ENCODE measurements at regions not wholly inside any gene's neighbourhood (a gene's known extent, or its start where the extent isn't known, plus 50 kb on each side); places are given as distances from the start of the nearest gene placed in this dataset.

DNA sequence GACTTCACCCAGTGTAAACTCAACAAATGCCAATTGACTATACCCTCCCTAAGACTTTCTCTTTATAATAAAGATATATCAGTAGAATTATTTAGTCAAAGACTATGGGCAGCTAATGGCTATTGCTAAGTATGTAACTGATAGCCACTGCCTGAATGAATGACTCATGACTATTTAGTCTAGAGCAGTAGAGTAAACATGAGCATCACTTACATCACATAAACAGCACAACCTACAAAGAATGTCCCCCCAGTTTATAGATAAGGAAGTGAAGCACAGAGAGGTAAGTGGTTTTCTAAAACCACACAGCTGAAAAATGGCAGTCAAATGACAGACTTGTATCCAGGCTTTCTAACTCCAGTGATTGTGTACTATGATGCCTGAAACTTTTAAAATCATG, 507.0 kb downstream of the PPARGC1A start:
- no peak overlapping the region for H3K27ac ChIP-seq (ENCODE audit: extremely low read length, insufficient read depth, low read length)
- no peaks in the 10 kb centered on the region for H3K4me1 ChIP-seq (ENCODE audit: insufficient read depth, low read length)
- POLR2A ChIA-PET: no interaction called here
- CTCF ChIA-PET (ENCODE audit: low intra/inter-chr PET ratio, low total read pairs): no interaction called here
- no peaks in the 10 kb centered on the region for H3K27me3 ChIP-seq (ENCODE audit: control insufficient read depth in 1 of 2, insufficient read depth in 2 of 2, low read length in 2 of 2)
- H3K36me3 ChIP-seq (replicated peaks in 1 of 2; ENCODE audit: control insufficient read depth in 1 of 2, insufficient read depth in 2 of 2, low read length in 2 of 2): no peaks in the 10 kb centered on the region
- FAIRE-seq (no peak), DNase-seq (ENCODE audit: low spot score) (no peak), ATAC-seq (no peak)
- TF ChIP-seq, protein P1, sequence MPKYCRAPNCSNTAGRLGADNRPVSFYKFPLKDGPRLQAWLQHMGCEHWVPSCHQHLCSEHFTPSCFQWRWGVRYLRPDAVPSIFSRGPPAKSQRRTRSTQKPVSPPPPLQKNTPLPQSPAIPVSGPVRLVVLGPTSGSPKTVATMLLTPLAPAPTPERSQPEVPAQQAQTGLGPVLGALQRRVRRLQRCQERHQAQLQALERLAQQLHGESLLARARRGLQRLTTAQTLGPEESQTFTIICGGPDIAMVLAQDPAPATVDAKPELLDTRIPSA (CRISPR knock-in tag; IDR thresholded peaks at IDR 0.05; ENCODE audit: borderline replicate concordance): no peak
- no peak for TF ChIP-seq SNRNP70 (IDR thresholded peaks at IDR 0.05; ENCODE audit: low read depth, low read length)
- TF ChIP-seq, protein P2, sequence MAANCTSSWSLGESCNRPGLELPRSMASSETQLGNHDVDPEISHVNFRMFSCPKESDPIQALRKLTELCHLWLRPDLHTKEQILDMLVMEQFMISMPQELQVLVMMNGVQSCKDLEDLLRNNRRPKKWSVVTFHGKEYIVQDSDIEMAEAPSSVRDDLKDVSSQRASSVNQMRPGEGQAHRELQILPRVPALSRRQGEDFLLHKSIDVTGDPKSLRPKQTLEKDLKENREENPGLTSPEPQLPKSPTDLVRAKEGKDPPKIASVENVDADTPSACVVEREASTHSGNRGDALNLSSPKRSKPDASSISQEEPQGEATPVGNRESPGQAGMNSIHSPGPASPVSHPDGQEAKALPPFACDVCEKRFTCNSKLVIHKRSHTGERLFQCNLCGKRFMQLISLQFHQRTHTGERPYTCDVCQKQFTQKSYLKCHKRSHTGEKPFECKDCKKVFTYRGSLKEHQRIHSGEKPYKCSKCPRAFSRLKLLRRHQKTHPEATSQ (CRISPR knock-in tag; IDR thresholded peaks at IDR 0.05; ENCODE audit: borderline replicate concordance): no peak
- no peak for TF ChIP-seq CSRNP1 (CRISPR knock-in tag; IDR thresholded peaks at IDR 0.05)
- no peak for TF ChIP-seq ZNF639 (CRISPR knock-in tag; conservative IDR thresholded peaks at IDR 0.05)
- no peak for TF ChIP-seq TBX3 (IDR thresholded peaks at IDR 0.05; ENCODE audit: borderline replicate concordance)
- TF ChIP-seq, protein P3, sequence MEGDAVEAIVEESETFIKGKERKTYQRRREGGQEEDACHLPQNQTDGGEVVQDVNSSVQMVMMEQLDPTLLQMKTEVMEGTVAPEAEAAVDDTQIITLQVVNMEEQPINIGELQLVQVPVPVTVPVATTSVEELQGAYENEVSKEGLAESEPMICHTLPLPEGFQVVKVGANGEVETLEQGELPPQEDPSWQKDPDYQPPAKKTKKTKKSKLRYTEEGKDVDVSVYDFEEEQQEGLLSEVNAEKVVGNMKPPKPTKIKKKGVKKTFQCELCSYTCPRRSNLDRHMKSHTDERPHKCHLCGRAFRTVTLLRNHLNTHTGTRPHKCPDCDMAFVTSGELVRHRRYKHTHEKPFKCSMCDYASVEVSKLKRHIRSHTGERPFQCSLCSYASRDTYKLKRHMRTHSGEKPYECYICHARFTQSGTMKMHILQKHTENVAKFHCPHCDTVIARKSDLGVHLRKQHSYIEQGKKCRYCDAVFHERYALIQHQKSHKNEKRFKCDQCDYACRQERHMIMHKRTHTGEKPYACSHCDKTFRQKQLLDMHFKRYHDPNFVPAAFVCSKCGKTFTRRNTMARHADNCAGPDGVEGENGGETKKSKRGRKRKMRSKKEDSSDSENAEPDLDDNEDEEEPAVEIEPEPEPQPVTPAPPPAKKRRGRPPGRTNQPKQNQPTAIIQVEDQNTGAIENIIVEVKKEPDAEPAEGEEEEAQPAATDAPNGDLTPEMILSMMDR (CRISPR knock-in tag; IDR thresholded peaks at IDR 0.05): no peak
- no peak for TF ChIP-seq ZNF619 (CRISPR knock-in tag; IDR thresholded peaks at IDR 0.05)
- TF ChIP-seq ZNF143 (CRISPR knock-in tag; IDR thresholded peaks at IDR 0.05): no peak
- TF ChIP-seq KDM5A (IDR thresholded peaks at IDR 0.05; ENCODE audit: borderline replicate concordance, low read length): no peak
- TF ChIP-seq ZNF672 (CRISPR knock-in tag; IDR thresholded peaks at IDR 0.05): no peak
- TF ChIP-seq ZNF800 (CRISPR knock-in tag; IDR thresholded peaks at IDR 0.05): no peak
- no peak for TF ChIP-seq PHF5A (CRISPR knock-in tag; IDR thresholded peaks at IDR 0.05; ENCODE audit: low read depth, unreplicated experiment)
- intact Hi-C loops (cut with micrococcal nuclease; ENCODE audit: unreplicated experiment): no loop called here
- no peak overlapping the region for H3K4me2 ChIP-seq (ENCODE audit: low read depth, low read length)
- no peak overlapping the region for H2AFZ ChIP-seq (ENCODE audit: low read length)
- H4K20me1 ChIP-seq (ENCODE audit: insufficient read depth, low read length): no peaks in the 10 kb centered on the region
- BruUV-seq (replicated peaks): no TSS peak
- H3K9me3 ChIP-seq (ENCODE audit: low read length): no peaks in the 10 kb centered on the region
- no peak overlapping the region for H3K9ac ChIP-seq (ENCODE audit: insufficient read depth, low read depth, low read length)
- H3K79me2 ChIP-seq (ENCODE audit: insufficient read depth, low read length): no peaks in the 10 kb centered on the region
- in situ Hi-C loops (cut with HindIII; ENCODE audit: extremely low pct_ligation_motif_present, low pct_unique_long_range_greater_than_20kb): no loop called here
- no peak overlapping the region for H3K4me3 ChIP-seq (replicated peaks in 1 of 3; ENCODE audit: insufficient read depth in 1 of 3, low read depth in 2 of 3, low read length in 3 of 3)

Measured in HepG2 (cell line).